ENCODE measurements at regions not wholly inside any gene's neighbourhood (a gene's known extent, or its start where the extent isn't known, plus 50 kb on each side); places are given as distances from the start of the nearest gene placed in this dataset.

- no peak for TF ChIP-seq CTCF (IDR thresholded peaks at IDR 0.05)
- no peak for TF ChIP-seq POLR2AphosphoS5 (IDR thresholded peaks at IDR 0.05)
- no peak for TF ChIP-seq EP300 (IDR thresholded peaks at IDR 0.05; ENCODE audit: low read depth)
- TF ChIP-seq POLR2A (IDR thresholded peaks at IDR 0.05): no peak
Observed at GRCh38 chr16:62450291-62450690, 414.1 kb upstream of the CDH8 start.

Measured in transverse colon (tissue), 4 donors.